HG03066 (cell line): ENCODE measurements at regions not wholly inside any gene's neighbourhood (a gene's known extent, or its start where the extent isn't known, plus 50 kb on each side); places are given as distances from the start of the nearest gene placed in this dataset.
"Not testable (repeated sequence)": the region's sequence is repeated elsewhere in the genome, so short reads cannot be mapped to it uniquely, and the experiment has no call there.

Experiments used
- ATAC-seq: cut with Tn5 transposase; IDR thresholded peaks from one replicate; pipeline ENCODE4 v1.9.1; 2021; ENCODE audit warnings: low read depth; ENCODE audit not compliant: unreplicated experiment

DNA sequence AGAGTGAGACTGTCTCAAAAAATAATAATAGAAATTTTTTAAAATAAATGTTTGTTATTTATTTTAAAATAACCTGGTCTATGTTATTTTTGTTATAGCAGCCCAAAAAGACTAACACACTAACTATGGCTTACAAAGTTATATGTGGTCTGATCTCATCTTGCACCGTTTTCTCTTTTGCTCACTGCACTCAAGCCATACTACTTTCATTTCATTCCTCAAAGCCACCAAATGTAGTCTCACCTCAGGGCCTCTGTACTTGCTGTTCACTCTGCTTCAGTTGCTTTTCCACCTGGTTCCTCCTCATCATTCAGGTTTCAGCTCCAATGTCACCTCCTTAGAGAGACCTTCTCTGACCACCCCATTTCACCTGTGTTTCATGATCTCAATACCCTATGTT, 55.2 kb upstream of the MDM1 start:
- ATAC-seq, result no peak

DNA sequence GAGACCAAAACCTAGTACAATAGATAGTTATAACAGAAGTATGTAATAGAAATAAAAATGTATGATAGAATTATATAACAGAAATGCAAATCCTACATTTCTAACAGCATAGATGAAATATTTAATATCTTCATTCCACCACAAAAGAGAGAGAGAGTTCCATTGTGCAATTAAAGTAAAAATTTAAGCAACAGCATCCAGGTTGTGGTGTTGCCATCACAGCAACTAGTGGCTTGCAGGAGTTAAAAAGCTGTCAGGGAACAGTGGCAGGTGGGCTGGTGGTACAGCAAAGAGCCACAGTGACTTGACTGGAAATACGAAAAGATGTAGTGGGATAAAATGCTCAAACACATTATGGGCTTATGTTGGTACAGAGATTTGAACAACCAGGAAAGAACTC, 57.1 kb upstream of the MDM1 start:
- no peak for ATAC-seq

DNA sequence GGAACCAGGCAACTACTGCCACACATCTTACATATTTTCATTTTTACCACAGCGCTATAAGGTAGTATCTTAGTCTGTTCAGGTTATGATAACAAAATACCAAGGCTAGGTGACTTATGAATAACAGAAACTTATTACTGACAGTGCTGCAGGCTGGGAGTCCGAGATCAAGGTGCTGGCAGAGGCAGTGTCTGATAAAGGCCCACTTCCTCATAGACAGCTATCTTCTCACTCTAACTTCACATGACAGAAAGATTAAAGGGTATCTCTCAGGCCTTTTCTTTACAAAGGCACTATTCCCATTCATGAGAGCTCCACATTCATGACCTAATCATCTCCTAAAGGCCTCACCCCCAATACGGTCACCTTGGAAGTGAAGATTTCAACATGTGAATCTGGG, 59.8 kb upstream of the MDM1 start:
- no peak for ATAC-seq

DNA sequence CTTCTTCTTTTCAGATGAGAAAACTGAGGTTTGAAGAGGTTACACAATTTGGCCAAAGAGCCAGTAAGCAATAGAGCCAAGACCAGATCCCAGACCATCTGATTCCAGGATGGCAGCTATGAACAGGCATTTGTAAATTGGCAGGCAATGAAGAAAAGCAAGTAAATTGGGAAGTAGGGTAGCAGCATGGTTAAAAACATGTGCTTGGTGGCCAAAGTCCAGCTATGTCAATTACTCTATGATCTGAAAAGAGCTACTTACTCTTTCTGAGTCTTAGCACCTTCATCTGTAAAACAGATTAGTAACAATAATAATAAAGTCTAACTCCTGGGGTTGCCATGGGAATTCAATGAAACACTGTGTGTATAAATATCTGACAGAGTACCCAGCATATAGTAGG, 60.2 kb upstream of the MDM1 start:
- no peak for ATAC-seq

DNA sequence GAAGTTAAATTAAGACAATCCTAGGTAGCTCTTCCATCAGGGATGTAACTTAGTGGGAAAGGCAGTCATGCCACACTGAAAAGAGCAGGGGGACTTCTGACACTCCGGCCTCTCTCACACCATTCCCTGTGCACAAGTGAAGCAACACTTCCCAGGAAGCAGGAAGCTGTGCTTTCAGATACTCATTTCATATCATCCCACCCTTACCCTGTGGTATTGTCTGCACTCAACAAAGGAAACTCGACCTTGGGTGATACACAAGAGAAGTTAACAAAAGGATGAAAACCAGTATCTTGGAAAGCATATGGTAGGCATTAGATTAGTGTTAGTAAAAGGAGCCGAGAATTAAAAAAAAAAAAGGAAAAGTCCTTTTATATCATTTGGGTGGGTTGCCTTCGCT, 61.3 kb upstream of the MDM1 start:
- no peak for ATAC-seq

DNA sequence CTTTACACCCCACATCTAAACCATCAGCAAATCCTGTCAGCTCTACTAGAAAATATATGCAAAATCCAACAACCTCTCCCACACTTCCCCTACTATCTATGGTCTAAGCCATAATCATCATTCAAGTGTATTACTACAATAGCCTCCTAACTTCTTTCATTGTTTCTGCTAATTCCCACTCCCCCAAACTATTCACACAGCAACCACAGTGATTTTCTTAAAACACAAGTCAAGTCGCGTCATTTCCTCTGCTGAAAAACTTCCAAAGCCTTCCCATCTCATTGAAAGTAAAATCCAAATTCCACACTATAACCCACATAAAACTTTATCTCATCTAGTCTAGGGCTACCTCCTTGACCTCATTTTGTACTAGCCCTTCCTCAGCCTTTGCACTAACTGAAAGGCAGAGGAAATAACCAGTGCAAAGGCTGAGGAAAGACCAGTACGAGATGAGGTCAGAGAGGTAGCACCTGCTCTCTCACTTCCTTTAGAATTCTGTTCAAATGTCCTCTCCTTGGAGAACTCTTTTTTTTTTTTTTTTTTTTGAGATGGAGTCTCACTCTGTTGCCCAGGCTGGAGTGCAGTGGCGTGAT, 65.5 kb upstream of the MDM1 start:
- no peak for ATAC-seq

DNA sequence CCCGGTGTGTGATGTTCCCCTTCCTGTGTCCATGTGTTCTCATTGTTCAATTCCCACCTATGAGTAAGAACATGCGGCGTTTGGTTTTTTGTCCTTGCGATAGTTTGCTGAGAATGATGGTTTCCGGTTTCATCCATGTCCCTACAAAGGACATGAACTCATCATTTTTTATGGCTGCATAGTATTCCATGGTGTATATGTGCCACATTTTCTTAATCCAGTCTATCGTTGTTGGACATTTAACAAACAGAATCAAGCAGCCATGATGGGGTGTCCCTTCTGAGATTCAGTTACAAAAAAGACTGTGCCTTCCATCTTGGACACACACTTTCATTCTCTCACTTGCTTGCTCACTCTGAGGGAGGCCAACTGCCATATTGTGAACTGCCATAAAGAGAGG, 66.5 kb upstream of the MDM1 start:
- not testable (repeated sequence) for ATAC-seq

DNA sequence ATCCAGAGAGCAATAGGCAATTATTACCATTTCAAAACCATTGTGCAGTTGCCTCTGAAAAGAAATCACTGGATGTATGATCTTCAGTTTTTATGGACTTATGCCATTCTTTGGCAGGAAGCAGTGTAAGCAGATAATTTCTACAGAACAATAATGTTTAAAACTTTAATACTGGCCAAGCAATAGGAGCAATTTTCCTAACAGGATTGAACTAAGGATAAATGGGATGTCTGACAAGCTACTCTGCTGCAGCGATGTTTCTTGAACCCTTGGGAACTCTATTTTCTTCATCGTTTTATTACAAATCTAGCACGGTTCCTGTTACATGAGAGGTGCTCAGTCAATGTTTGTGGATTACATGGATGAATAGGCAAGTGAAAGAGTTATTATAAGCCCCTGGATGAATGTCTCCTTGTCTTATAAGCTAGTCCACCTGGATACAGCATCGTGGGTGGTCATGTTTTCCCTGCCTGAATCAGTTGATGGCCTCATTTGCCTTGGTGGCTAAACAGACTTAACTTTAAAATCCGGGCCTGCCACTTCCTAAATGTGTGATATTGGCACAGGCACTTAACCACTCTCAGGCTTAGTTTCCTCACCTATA, 68.2 kb upstream of the MDM1 start:
- no peak for ATAC-seq

DNA sequence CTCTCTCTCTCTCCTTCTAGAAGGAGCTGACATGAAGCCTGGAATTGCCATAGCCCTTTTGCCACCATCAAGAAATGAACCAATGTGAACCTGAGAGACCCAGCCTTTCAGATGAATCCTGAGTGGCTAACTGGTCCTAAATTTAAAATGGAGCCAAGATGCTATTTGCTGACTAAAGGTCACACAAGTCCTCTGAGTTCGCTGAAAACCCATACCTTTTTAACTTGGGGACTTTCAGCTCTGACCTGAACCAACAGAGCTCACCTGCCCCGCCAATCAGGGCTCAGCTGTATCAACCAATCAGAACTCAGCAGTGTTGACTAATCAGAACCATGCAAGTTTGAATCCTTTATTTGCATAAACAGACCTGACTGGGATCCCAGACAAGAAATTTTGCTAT, 70.3 kb upstream of the MDM1 start:
- ATAC-seq, result no peak

DNA sequence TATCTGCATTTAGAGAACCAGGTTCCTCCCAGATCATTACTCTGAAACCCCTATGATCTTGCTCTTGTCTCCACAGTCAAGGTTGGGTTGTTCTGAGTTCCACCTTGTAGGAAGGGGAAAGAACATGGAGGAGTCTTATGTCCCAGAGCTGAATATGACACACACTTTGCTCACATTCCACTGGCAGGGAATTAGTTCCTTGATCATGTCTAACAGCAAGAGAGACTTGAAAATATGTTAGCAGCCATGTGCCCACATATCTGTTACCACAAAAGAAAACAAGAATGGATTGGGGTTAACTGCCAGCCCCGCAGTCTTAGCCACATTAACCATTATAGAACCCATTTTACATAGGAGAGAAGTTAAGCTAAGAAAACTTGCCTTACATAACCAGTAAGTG, 71.1 kb upstream of the MDM1 start:
- no peak for ATAC-seq

DNA sequence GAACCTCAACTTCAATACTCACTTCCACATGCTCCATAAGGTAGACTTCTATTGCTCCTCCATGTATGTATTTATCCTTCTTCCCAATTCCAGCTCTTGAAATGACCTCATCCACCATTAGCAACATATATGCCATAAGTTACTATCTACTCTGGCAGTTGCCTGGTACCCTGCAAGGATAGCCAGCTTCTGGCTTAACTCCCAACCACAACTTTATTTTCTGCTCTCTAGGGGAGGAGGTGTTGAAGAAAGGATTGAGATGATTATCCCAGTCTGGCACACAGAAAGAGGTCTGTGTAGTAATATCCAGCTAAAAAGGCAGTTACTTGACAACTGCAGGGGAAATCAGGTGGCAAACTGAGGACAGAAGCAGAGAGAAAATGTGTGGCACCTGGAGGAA, 71.5 kb upstream of the MDM1 start:
- no peak for ATAC-seq

DNA sequence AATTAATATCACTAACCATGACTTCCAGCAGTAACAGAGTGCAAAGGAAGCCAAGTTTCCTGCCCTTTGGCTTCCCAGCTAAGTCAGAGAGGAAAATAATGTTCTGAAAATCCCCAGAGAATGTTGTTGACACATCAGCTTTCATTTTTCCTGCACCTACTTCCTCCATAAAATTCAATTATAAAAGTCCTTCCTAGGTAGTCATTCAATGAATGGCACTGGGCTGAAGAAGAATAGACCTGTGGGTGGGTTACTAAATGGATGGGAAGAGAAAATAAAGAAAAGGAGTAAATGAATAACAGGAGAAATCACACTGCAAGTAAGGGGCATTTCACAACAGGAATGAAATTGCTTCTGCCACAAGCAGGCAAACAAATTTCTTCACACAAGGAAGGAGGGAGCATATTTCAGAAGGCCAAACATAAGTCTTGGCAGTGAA, 73.2 kb upstream of the MDM1 start:
- ATAC-seq, result no peak

DNA sequence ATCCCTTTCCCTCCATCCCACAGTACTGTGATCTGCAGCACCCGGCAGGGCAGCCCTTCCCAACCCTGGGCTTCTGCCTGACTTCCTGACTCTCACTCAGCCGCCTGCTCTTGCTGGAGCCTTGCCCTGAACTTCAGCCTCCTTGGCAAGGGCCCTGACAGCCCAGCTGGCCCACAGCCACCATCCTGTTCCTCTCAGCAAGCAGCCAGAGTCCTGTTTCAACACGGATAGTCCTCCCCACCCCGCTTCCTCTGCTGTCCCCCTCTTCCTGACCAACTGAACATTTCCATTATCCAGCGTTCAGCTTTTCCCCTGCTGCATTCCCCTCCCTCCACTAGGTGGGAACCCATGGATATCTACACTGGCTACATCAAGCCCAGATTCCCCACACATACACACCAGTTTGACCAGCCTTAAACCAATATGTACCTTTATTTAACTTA, 74.0 kb upstream of the MDM1 start:
- ATAC-seq, result no peak

DNA sequence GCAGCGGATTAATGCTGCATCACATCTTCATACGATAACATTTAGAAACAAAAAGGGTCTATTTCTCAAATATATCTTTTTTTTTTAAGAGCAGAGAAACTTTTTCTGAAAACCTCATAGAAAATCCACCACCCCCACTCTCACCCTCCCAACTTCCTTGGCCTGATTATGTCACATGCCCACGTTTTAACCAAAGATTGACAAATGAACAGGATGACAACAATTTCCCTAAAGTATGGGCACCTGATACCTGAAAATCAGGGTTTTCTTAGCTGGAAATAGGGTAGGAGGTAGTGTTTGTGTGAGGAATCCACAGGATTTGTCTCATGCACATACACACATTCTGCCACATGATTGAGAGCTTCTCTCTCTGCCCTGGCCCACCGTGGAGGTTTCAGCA, 74.7 kb upstream of the MDM1 start:
- ATAC-seq, result no peak

DNA sequence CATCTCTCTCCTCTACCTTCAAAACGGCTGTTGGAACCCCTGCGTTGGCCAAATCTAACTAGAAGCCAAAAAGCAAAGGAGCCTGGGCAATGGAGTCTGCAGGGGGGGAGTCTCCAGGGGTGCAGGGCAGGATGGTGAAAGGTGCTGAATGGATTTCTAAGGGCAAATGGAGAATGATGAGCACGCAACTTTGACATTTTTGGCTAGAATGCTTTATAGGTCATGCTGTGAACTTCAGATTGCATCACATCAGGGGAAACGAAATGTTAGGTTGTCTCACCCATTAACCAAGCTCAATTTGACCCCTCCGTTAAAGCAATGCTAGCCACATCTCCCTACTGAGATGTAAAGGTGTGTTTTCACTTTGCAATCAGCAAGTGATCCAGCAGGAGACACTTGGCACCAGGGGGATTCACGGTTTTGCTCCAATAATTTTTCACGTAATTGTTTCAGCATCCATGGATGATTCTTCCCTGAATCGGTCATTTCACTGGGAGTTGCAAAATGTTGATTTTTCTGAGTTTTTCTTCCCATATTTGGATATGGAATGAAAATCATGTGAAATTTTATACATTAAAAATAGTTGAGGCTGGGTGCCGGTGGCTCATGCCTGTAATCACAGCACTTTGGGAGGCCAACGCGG, 78.0 kb upstream of the MDM1 start:
- no peak for ATAC-seq

DNA sequence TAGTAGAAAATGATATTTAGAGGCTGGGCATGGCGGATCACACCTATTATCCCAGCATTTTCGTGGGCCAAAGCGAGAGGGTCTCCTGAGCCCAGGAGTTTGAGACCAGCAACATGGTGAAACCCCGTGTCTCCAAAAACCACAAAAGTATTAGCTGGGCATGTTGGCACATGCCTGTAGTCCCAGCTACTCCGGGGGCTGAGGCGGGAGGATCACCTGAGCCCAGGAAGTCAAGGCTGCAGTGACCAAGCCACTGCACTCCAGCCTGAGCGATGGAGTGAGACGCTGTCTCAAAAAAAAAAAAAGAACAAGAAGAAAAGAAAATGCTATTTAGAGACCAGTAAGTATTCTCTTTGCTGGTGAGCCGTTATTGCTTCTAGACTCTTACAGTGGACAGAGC, 79.2 kb upstream of the MDM1 start:
- no peak for ATAC-seq

DNA sequence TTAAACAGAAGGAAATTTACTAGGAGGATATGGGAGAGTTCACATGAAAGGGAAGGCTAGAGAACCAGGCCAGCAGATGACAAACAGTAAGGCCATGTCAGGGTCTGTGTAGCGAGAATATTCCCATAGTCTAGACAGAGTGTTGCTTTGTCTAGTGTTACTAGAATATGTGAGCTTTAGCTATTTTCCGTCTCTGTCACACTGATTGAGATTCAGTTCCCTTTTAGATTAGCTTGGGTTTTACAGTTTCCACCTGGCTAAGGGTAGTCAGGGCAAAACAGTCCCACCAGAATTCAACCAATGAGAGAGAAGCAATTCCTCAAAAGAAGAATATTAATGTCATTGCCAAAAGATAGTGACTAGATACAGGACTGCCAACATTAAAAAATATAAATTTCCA, 82.8 kb upstream of the MDM1 start:
- peak; percentile 65 for ATAC-seq

DNA sequence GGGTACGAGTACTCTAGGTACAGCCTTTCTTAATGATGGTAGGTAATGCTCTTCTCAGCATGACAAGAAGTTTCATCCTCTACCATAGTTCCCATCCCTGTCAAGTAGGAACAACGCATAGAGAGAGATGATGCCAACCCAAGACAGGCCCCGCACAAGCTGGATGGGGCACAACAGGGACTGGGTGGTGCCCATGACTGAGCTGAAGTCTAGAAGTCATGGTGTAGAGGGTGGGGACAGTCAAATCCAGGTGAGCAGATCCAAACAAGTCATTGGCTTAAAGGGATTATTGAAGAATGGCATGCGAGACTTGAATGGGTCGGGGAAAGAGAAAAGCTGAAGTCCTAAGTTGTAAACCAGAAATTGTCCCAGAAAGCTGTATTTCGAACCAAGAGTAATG, 84.2 kb upstream of the MDM1 start:
- no peak for ATAC-seq

DNA sequence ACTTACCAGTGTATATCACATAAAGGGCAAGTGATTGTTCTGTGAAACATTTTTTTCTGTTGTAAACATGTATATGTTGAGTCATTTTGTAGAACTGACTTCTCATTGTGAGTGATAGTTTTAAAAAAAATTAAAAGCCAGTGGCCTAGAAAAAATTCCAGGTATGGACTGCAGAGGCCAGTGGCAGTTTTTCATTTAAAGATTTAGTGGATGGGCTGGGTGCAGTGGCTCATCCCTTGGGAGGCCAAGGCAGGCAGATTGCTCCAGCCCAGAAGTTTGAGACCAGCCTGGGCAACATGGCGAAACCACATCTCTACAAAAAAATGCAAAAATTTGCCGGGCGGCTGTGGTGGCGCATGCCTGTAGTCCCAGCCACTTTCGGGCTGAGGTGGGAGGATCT, 84.7 kb upstream of the MDM1 start:
- ATAC-seq, result no peak

DNA sequence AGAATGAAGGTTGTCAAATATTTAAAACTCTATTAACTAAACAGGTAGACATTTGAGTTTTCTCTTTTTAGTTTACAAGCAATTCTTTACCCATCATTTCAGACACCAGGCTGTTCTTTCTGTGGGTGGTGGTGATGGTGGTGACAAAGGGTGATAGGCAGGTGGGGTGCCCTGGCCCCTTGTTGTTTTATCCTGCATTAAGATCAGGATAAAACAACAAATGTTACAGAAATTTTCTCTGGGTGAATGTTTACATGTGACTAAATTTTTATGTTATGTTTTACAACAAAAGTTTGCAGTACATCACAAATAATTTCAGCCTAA, 85.9 kb upstream of the MDM1 start:
- no peak for ATAC-seq

DNA sequence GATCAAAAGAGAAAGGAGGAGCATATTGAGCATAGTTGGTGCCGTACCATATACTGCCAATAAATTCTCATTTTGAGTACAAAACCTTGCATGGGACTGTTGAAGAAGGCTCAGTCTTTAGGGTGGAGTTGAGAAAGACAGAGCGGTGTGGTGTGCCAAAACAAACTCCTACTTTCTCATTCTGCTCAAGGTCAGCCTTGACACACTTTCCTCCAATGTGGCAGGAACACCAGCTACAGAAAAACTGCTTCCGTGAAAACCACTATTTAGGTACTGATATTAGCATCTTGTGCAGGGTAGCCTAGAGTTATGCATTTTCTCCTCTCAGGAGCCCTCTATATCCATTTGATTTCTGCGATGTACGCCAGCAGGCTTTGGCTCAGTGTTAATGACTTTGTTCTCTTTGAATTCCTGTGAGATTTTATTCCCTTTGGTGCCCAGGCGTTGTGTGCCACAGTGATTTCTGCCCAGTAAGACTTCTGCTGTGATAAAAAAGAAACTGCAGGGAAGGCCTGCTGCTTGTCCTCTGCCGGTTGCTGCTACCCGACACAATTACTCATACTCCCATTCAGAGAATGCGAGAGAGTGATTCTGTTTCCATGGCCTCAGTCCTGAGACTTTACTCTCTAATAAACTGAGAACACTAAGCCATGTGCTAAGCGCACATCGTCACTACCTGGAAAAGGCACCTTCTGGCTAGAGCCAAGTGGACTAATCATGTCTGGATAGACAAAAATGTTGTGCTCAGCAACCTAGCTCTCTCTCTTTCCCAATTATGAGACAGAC, 88.3 kb upstream of the MDM1 start:
- ATAC-seq, result no peak

DNA sequence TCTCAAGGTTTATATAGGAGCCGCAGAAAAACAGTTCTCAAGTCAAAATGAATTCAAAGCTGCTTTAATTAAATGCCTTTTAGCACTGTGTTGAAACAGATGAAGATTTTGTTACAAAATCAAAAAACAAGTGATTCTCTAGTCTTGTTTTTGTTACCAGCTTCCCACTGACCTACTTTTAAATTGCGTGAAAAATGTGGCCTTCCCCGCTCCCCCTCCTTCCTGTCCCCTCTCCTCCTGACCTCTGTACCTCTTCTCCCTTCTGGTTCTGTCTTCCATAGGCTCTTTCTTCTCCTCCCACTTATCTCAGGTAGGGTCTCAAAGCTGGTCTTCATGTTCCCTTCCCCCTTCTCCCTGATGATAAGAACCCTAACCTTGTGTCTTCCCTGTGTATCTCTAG, 90.0 kb upstream of the MDM1 start:
- no peak for ATAC-seq
